GM12874 (cell line): ENCODE measurements at regions not wholly inside any gene's neighbourhood (a gene's known extent, or its start where the extent isn't known, plus 50 kb on each side); places are given as distances from the start of the nearest gene placed in this dataset.

ENCODE experiments used
- CTCF ChIP-seq: IDR thresholded peaks from 2 replicates; pipeline ENCODE4 v1.5.1; 2011; ENCODE audit warnings: low read depth, mild to moderate bottlenecking, control low read depth, low read length, moderate library complexity; ENCODE audit not compliant: insufficient read depth

- no peak for TF ChIP-seq CTCF
These were observed 587.5 kb upstream of the B3GAT1 start for GRCh38 chr11:134999590-134999989.

- TF ChIP-seq CTCF: no peak
These were observed 585.7 kb upstream of the B3GAT1 start for GRCh38 chr11:134997652-134998320.

- TF ChIP-seq CTCF: no peak
These were observed 583.7 kb upstream of the B3GAT1 start for GRCh38 chr11:134995741-134996140.

- TF ChIP-seq CTCF: no peak
These were observed 582.4 kb upstream of the B3GAT1 start for GRCh38 chr11:134994431-134994830.

GRCh38 chr11:134993691-134994243 is 581.7 kb upstream of the B3GAT1 start:
- TF ChIP-seq CTCF: no peak

- TF ChIP-seq CTCF: no peak
These were observed 580.9 kb upstream of the B3GAT1 start for GRCh38 chr11:134992981-134993380.

- TF ChIP-seq CTCF: no peak
These were observed 576.5 kb upstream of the B3GAT1 start for GRCh38 chr11:134988495-134988894.
